ENCODE measurements at regions not wholly inside any gene's neighbourhood (a gene's known extent, or its start where the extent isn't known, plus 50 kb on each side); places are given as distances from the start of the nearest gene placed in this dataset.
"Not testable (repeated sequence)": the region's sequence is repeated elsewhere in the genome, so short reads cannot be mapped to it uniquely, and the experiment has no call there.

GRCh38 chrX:134045372-134045771 is 60.0 kb upstream of the GPC3 start:
- DNase-seq, result not testable (repeated sequence)

GRCh38 chrX:134067107-134067506 is 81.7 kb upstream of the GPC3 start:
- not testable (repeated sequence) for DNase-seq

GRCh38 chrX:134071899-134072298 is 86.5 kb upstream of the GPC3 start:
- DNase-seq, result not testable (repeated sequence)

GRCh38 chrX:134073341-134073740 is 87.9 kb upstream of the GPC3 start:
- no peak for DNase-seq

GRCh38 chrX:134074151-134074550 is 88.8 kb upstream of the GPC3 start:
- DNase-seq, result no peak

GRCh38 chrX:134075894-134076718 is 90.7 kb upstream of the GPC3 start:
- no peak for DNase-seq

- no peak for DNase-seq
These were observed 110.0 kb upstream of the GPC3 start for GRCh38 chrX:134095366-134095765.

- no peak for DNase-seq
These were observed 116.2 kb upstream of the GPC3 start for GRCh38 chrX:134101636-134102035.

GRCh38 chrX:134115270-134115669 is 121.7 kb upstream of the CCDC160 start:
- no peak for DNase-seq

GRCh38 chrX:134137341-134137740 is 99.6 kb upstream of the CCDC160 start:
- no peak for DNase-seq

GRCh38 chrX:134139090-134139489 is 97.9 kb upstream of the CCDC160 start:
- no peak for DNase-seq

GRCh38 chrX:134144231-134144630 is 92.8 kb upstream of the CCDC160 start:
- peak in 1 of 2 donors; percentile 11 for DNase-seq

GRCh38 chrX:134146493-134146892 is 90.5 kb upstream of the CCDC160 start:
- DNase-seq, result no peak

- no peak for DNase-seq
These were observed 88.8 kb upstream of the CCDC160 start for GRCh38 chrX:134148172-134148692.

- DNase-seq, result no peak
These were observed 78.0 kb upstream of the CCDC160 start for GRCh38 chrX:134158821-134159512.

- DNase-seq, result no peak
These were observed 75.8 kb upstream of the CCDC160 start for GRCh38 chrX:134161162-134161561.

- DNase-seq, result no peak
These were observed 75.0 kb upstream of the CCDC160 start for GRCh38 chrX:134162032-134162431.

GRCh38 chrX:134163836-134164235 is 73.1 kb upstream of the CCDC160 start:
- no peak for DNase-seq

- no peak for DNase-seq
These were observed 69.3 kb upstream of the CCDC160 start for GRCh38 chrX:134167591-134168203.

- DNase-seq, result peak; percentile 9 to 33
These were observed 65.1 kb upstream of the CCDC160 start for GRCh38 chrX:134171661-134172587.

GRCh38 chrX:134172588-134173259 is 64.3 kb upstream of the CCDC160 start:
- peak; percentile 49 to 56 for DNase-seq

Data from CD4-positive, alpha-beta T cell treated with Interferon alpha-2 for 1 hour (primary cell).